Stimulated activated CD8-positive, alpha-beta memory T cell treated with anti-CD3 and anti-CD28 coated beads, Interleukin-4, amount 100 ng/mL, for 4 hours (primary cell): ENCODE measurements at regions not wholly inside any gene's neighbourhood (a gene's known extent, or its start where the extent isn't known, plus 50 kb on each side); places are given as distances from the start of the nearest gene placed in this dataset.
"Not testable (repeated sequence)": the region's sequence is repeated elsewhere in the genome, so short reads cannot be mapped to it uniquely, and the experiment has no call there.

Source experiments
- DNase-seq, 2 donors: peaks; one replicate each; pipeline ENCODE4 v3.0.0-alpha.2; 2020; ENCODE audit warnings: low read depth in 2 of 2, low spot score in 1 of 2

- no peak for DNase-seq
These were observed 142.9 kb upstream of the PFKP start for GRCh38 chr10:2924431-2924830.

- DNase-seq, result no peak
These were observed 145.2 kb upstream of the PFKP start for GRCh38 chr10:2921956-2922680.

GRCh38 chr10:2920637-2921036, 146.7 kb upstream of the PFKP start:
- DNase-seq, result no peak

- no peak for DNase-seq
These were observed 147.2 kb upstream of the PFKP start for GRCh38 chr10:2920168-2920567.

GRCh38 chr10:2919016-2919415, 148.3 kb upstream of the PFKP start:
- no peak for DNase-seq

- DNase-seq, result no peak
These were observed 148.9 kb upstream of the PFKP start for GRCh38 chr10:2918489-2918888.

- no peak for DNase-seq
These were observed 149.4 kb upstream of the PFKP start for GRCh38 chr10:2917926-2918325.

- DNase-seq, result no peak
These were observed 151.9 kb upstream of the PFKP start for GRCh38 chr10:2915412-2915811.

GRCh38 chr10:2914741-2915140, 152.6 kb upstream of the PFKP start:
- no peak for DNase-seq

GRCh38 chr10:2913474-2913873, 153.9 kb upstream of the PFKP start:
- no peak for DNase-seq

GRCh38 chr10:2910656-2911055, 156.7 kb upstream of the PFKP start:
- no peak for DNase-seq

GRCh38 chr10:2909921-2910320, 157.4 kb upstream of the PFKP start:
- DNase-seq, result no peak

GRCh38 chr10:2908851-2909630, 158.3 kb upstream of the PFKP start:
- no peak for DNase-seq

- no peak for DNase-seq
These were observed 160.4 kb upstream of the PFKP start for GRCh38 chr10:2906974-2907373.

GRCh38 chr10:2905851-2906250, 161.5 kb upstream of the PFKP start:
- DNase-seq, result no peak

- DNase-seq, result no peak
These were observed 166.8 kb upstream of the PFKP start for GRCh38 chr10:2900530-2900929.

GRCh38 chr10:2899246-2899951, 167.9 kb upstream of the PFKP start:
- no peak for DNase-seq

- no peak for DNase-seq
These were observed 168.9 kb upstream of the PFKP start for GRCh38 chr10:2898509-2898860.

- no peak for DNase-seq
These were observed 169.5 kb upstream of the PFKP start for GRCh38 chr10:2897619-2898508.

GRCh38 chr10:2896334-2896733, 171.0 kb upstream of the PFKP start:
- not testable (repeated sequence) for DNase-seq

GRCh38 chr10:2895594-2896196, 171.7 kb upstream of the PFKP start:
- DNase-seq, result no peak
